H1 (cell line): ENCODE measurements at regions not wholly inside any gene's neighbourhood (a gene's known extent, or its start where the extent isn't known, plus 50 kb on each side); places are given as distances from the start of the nearest gene placed in this dataset.

Source experiments
- CTCF ChIA-PET: fragments of 300-600 bp; sonication (Branson Sonifier 250); formaldehyde crosslinking; loops from one replicate; lab custom pipeline; 2021; ENCODE audit not compliant: partially characterized antibody; lab: Charles Lee
- POLR2A ChIA-PET: fragments of 300-600 bp; sonication (Branson Sonifier 250); formaldehyde crosslinking; loops from one replicate; lab custom pipeline; 2021; ENCODE audit warnings: inconsistent platforms; ENCODE audit not compliant: partially characterized antibody; lab: Charles Lee
- DNase-seq, 2 experiments: peaks; one replicate each; pipeline versions ENCODE4 v3.0.0 to v3.0.0-alpha.2; 2010 to 2022; ENCODE audit warnings: low spot score in 2 of 2, low read depth in 1 of 2, mixed read lengths in 1 of 2
- FAIRE-seq: peaks from 2 replicates; lab custom pipeline; 2011; peaks lifted over from hg19 to GRCh38; lab: Jason Lieb, UNC
- H2AFZ ChIP-seq: 2 replicates; pipeline ENCODE4 v1.8.1; 2012; ENCODE audit warnings: low read length, inconsistent platforms
- H2AK5ac ChIP-seq: 2 replicates; pipeline ENCODE4 v1.6.1; 2013; ENCODE audit warnings: low read depth, low read length
- H2BK120ac ChIP-seq: replicated peaks from 2 replicates; pipeline ENCODE3; 2013; ENCODE audit warnings: low read depth, low read length, inconsistent platforms
- H2BK12ac ChIP-seq: 2 replicates; pipeline ENCODE4 v1.6.1; 2013; ENCODE audit warnings: low read depth, low read length
- H2BK15ac ChIP-seq: 2 replicates; pipeline ENCODE4 v1.6.1; 2013; ENCODE audit warnings: low read length
- H2BK20ac ChIP-seq: 2 replicates; pipeline ENCODE4 v1.6.1; 2013; ENCODE audit warnings: low read length
- H2BK5ac ChIP-seq: 2 replicates; pipeline ENCODE4 v1.6.1; 2013; ENCODE audit warnings: low read depth, low read length
- H3K14ac ChIP-seq: 2 replicates; pipeline ENCODE4 v1.6.1; 2013; ENCODE audit warnings: inconsistent platforms; ENCODE audit not compliant: insufficient read length
- H3K18ac ChIP-seq: 2 replicates; pipeline ENCODE4 v1.6.1; 2013; ENCODE audit warnings: low read length; ENCODE audit errors: extremely low read depth
- H3K23ac ChIP-seq: 2 replicates; pipeline ENCODE4 v1.6.1; 2013; ENCODE audit warnings: inconsistent platforms; ENCODE audit not compliant: insufficient read length
- H3K23me2 ChIP-seq: 2 replicates; pipeline ENCODE4 v1.6.1; 2013; ENCODE audit warnings: low read depth, low read length
- H3K27ac ChIP-seq: 2 replicates; pipeline ENCODE4 v1.6.1; 2011; ENCODE audit warnings: low read depth, low read length, inconsistent platforms
- H3K27me3 ChIP-seq, 4 experiments: replicated peaks in 1 of 4; 1 replicate in 1 of 4; 2 replicates in 3 of 4; pipeline versions ENCODE4 v1.6.1 to v1.8.1; 2011 to 2013; ENCODE audit warnings: low read length in 3 of 4, mild to moderate bottlenecking in 3 of 4, inconsistent platforms in 2 of 4, mixed read lengths in 2 of 4, moderate library complexity in 1 of 4; ENCODE audit not compliant: control insufficient read depth in 3 of 4, insufficient read depth in 3 of 4; ENCODE audit errors: extremely low read depth in 1 of 4
- H3K36me3 ChIP-seq, 4 experiments: 2 replicates each; pipeline versions ENCODE4 v1.6.1 to v1.8.1; 2011 to 2013; ENCODE audit warnings: mild to moderate bottlenecking in 4 of 4, low read length in 3 of 4, moderate library complexity in 2 of 4, control low read depth in 1 of 4, inconsistent platforms in 1 of 4; ENCODE audit not compliant: insufficient read depth in 4 of 4, control insufficient read depth in 2 of 4
- H3K4ac ChIP-seq: replicated peaks from 2 replicates; pipeline ENCODE3; 2013; ENCODE audit warnings: low read length, low read depth, mixed read lengths, inconsistent platforms; ENCODE audit not compliant: insufficient read length
- H3K4me1 ChIP-seq, 4 experiments: replicated peaks in 1 of 4; 1 replicate in 1 of 4; 2 replicates in 3 of 4; pipeline versions ENCODE4 v1.6.1 to v1.8.1; 2011 to 2013; ENCODE audit warnings: low read length in 3 of 4, inconsistent platforms in 2 of 4, mixed read lengths in 1 of 4; ENCODE audit not compliant: insufficient read depth in 4 of 4, control insufficient read depth in 3 of 4
- H3K4me2 ChIP-seq, 2 experiments: 2 replicates each; pipeline versions ENCODE4 v1.6.1 to v1.8.1; 2011 to 2013; ENCODE audit warnings: low read depth in 2 of 2, low read length in 2 of 2, control low read depth in 1 of 2, inconsistent platforms in 1 of 2, mild to moderate bottlenecking in 1 of 2; ENCODE audit not compliant: insufficient read depth in 1 of 2
- H3K4me3 ChIP-seq, 4 experiments: fragments of 200-600, 300-600 bp in 1 of 4; sonication (generic), shearing (Covaris generic), sonication (Bioruptor Twin) in 1 of 4; 2 replicates each; pipeline versions ENCODE4 v1.5.1 to v1.8.1; 2011 to 2016; ENCODE audit warnings: low read length in 4 of 4, low read depth in 3 of 4, control low read depth in 2 of 4, inconsistent platforms in 2 of 4, mild to moderate bottlenecking in 2 of 4, mixed read lengths in 1 of 4, moderate library complexity in 1 of 4; ENCODE audit not compliant: insufficient read depth in 2 of 4; ENCODE audit errors: extremely low read depth in 1 of 4
- H3K56ac ChIP-seq: replicated peaks from 2 replicates; pipeline ENCODE3; 2013; ENCODE audit warnings: low read depth, mild to moderate bottlenecking, mixed read lengths, low read length, inconsistent platforms; ENCODE audit not compliant: insufficient read length
- H3K79me1 ChIP-seq: 2 replicates; pipeline ENCODE4 v1.6.1; 2013; ENCODE audit warnings: low read depth, low read length, control low read depth
- H3K79me2 ChIP-seq, 2 experiments: 2 replicates each; pipeline versions ENCODE4 v1.6.1 to v1.8.1; 2012 to 2013; ENCODE audit warnings: low read length in 2 of 2, mild to moderate bottlenecking in 2 of 2, inconsistent platforms in 1 of 2; ENCODE audit not compliant: insufficient read depth in 2 of 2, control insufficient read depth in 1 of 2
- H3K9ac ChIP-seq, 4 experiments: replicated peaks in 1 of 4; 1 replicate in 1 of 4; 2 replicates in 3 of 4; pipeline versions ENCODE4 v1.6.1 to v1.8.1; 2011 to 2013; ENCODE audit warnings: low read depth in 3 of 4, low read length in 3 of 4, control low read depth in 2 of 4, mild to moderate bottlenecking in 2 of 4, moderate library complexity in 2 of 4, inconsistent platforms in 1 of 4; ENCODE audit errors: extremely low read depth in 1 of 4
- H3K9me3 ChIP-seq, 2 experiments: 2 replicates each; pipeline versions ENCODE4 v1.6.1 to v1.8.1; 2012 to 2013; ENCODE audit warnings: mild to moderate bottlenecking in 2 of 2, moderate library complexity in 2 of 2, control low read depth in 1 of 2, inconsistent platforms in 1 of 2, low read depth in 1 of 2, low read length in 1 of 2, mixed read lengths in 1 of 2; ENCODE audit not compliant: insufficient read depth in 2 of 2
- H4K20me1 ChIP-seq, 2 experiments: replicated peaks in 1 of 2; 2 replicates each; pipeline versions ENCODE3 to v1.8.1; 2011 to 2013; ENCODE audit warnings: inconsistent platforms in 2 of 2, low read length in 2 of 2, mild to moderate bottlenecking in 1 of 2; ENCODE audit not compliant: insufficient read depth in 2 of 2, control insufficient read depth in 1 of 2
- H4K5ac ChIP-seq: 2 replicates; pipeline ENCODE4 v1.6.1; 2013; ENCODE audit warnings: low read length, low read depth, mixed read lengths, inconsistent platforms; ENCODE audit not compliant: insufficient read length
- H4K8ac ChIP-seq: 2 replicates; pipeline ENCODE4 v1.8.0; 2013; ENCODE audit warnings: mild to moderate bottlenecking, moderate library complexity, low read length, inconsistent platforms; ENCODE audit not compliant: insufficient read depth; ENCODE audit errors: extremely low read depth
- H4K91ac ChIP-seq: replicated peaks from 2 replicates; pipeline ENCODE3; 2013; ENCODE audit warnings: low read length, mixed read lengths, inconsistent platforms; ENCODE audit not compliant: insufficient read length
- CBX5 ChIP-seq: fragments of 300-800, 300-1000 bp; sonication (generic); IDR thresholded peaks from 2 replicates; pipeline ENCODE4 v1.7.1; 2016; ENCODE audit warnings: antibody characterized with exemption, low read length, low read depth
- CBX8 ChIP-seq: fragments of 300-800, 300-1000 bp; sonication (generic); IDR thresholded peaks from 2 replicates; pipeline ENCODE4 v1.7.1; 2016; ENCODE audit warnings: low read depth, low read length, borderline replicate concordance
- WGBS, 2 experiments: shearing (Covaris generic) in 1 of 2; methylation state at CpG; one replicate each; pipeline versions ENCODE4 v1.1.6 to v1.1.7; 2013 to 2015; ENCODE audit warnings: low lambda C conversion rate in 2 of 2, mixed read lengths in 2 of 2, inconsistent platforms in 1 of 2, low coverage in 1 of 2, missing lambda C conversion rate in 1 of 2; ENCODE audit not compliant: insufficient replicate concordance in 2 of 2, insufficient coverage in 1 of 2, insufficient read length in 1 of 2; ENCODE audit errors: extremely low coverage in 1 of 2, missing lambda C conversion rate in 1 of 2; 5-methylcytosine and 5-hydroxymethylcytosine counted together

DNA sequence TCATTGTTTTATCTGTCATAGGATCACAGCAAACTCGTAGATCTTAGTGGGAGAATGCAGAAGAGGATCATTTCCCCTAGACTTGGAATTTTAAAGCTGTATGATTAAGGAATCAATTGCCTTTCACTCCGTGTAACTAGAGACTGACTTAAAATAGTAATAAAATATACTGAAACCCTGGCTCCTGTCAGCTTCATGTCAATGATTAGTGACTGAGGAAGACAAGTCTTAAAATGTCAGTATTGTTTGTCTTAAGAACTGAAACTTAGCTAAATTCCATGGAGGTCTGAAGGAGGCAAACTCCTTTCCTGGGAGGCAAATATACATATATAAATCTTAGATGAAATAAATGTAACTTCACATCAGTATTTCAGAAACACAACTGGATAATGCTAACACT is 1016.7 kb upstream of the PCDH10 start:
- peak overlapping the region; percentile 80 for H4K5ac ChIP-seq
- no peak overlapping the region for H3K27ac ChIP-seq
- no peak overlapping the region for H2BK15ac ChIP-seq
- H4K91ac ChIP-seq = no peak overlapping the region
- peak overlapping the region; percentile 43 for H2BK120ac ChIP-seq
- H3K9ac ChIP-seq = no peak overlapping the region
- H3K14ac ChIP-seq = no peak overlapping the region
- no peak overlapping the region for H2BK12ac ChIP-seq
- 98% methylated on average over 2 of the region's 2 CpGs; no CpG with 5 or more reads in 1 of the 2 experiments for WGBS, 2 experiments
- no peak for TF ChIP-seq CBX8
- TF ChIP-seq CBX5 = no peak
- peaks cover 0 to 5% of the 10 kb centered on the region in 2 experiments; a peak in 2 of 4 replicates for H3K9me3 ChIP-seq
- H3K4me1 ChIP-seq = peaks cover 0 to 4% (median 0%) of the 10 kb centered on the region in 4 experiments; a peak in 1 of 7 replicates
- H4K8ac ChIP-seq = no peak overlapping the region
- no peaks in the 10 kb centered on the region for H3K79me1 ChIP-seq
- H4K20me1 ChIP-seq = no peaks in the 10 kb centered on the region
- no peak overlapping the region for H3K4me2 ChIP-seq
- H2BK20ac ChIP-seq = no peak overlapping the region
- no peak overlapping the region for H2AFZ ChIP-seq
- no peak overlapping the region for H2AK5ac ChIP-seq
- no peak overlapping the region for H3K4ac ChIP-seq
- no peak overlapping the region for H3K4me3 ChIP-seq
- H3K27me3 ChIP-seq = no peaks in the 10 kb centered on the region
- no peak overlapping the region; the same call in 1 of the 2 replicates for H3K18ac ChIP-seq
- ChIA-PET POLR2A (no interaction called here), CTCF (no interaction called here)
- H3K23ac ChIP-seq = no peak overlapping the region
- H3K23me2 ChIP-seq = 0 out of 2 replicates have a peak, but pooled peaks cover 2% of the 10 kb centered on the region
- no peak for FAIRE-seq
- no peak overlapping the region for H2BK5ac ChIP-seq
- no peak for DNase-seq
- H3K79me2 ChIP-seq = no peaks in the 10 kb centered on the region
- peaks cover 0 to 30% (median 2%) of the 10 kb centered on the region in 4 experiments; a peak in 2 of 8 replicates for H3K36me3 ChIP-seq
- H3K56ac ChIP-seq = no peak overlapping the region
